HG03442 (cell line): ENCODE measurements at regions not wholly inside any gene's neighbourhood (a gene's known extent, or its start where the extent isn't known, plus 50 kb on each side); places are given as distances from the start of the nearest gene placed in this dataset.

ENCODE experiments used
- ATAC-seq: cut with Tn5 transposase; IDR thresholded peaks from one replicate; pipeline ENCODE4 v1.9.1; 2021; ENCODE audit warnings: mild to moderate bottlenecking, moderate library complexity; ENCODE audit not compliant: unreplicated experiment

DNA sequence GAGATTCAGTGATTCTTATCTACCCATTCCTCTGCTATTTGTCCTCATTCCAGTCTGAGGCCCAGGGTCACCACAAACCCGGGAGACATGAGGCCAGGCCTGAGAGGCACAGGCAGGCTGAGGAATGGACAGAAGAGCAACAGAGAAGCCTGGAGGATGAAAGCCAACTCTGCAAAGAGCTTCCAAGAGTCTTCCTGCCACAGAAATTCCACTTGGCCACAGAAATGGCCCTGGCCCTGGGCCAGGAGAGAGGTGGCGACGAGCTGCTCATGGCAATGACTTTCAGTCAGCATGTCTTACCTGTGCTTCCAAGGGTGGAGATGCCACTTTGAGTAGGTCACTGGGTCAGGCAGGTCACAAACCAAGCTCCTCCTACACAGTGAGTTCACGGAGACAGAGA lies 155.3 kb upstream of the PKDCC start:
- no peak for ATAC-seq

DNA sequence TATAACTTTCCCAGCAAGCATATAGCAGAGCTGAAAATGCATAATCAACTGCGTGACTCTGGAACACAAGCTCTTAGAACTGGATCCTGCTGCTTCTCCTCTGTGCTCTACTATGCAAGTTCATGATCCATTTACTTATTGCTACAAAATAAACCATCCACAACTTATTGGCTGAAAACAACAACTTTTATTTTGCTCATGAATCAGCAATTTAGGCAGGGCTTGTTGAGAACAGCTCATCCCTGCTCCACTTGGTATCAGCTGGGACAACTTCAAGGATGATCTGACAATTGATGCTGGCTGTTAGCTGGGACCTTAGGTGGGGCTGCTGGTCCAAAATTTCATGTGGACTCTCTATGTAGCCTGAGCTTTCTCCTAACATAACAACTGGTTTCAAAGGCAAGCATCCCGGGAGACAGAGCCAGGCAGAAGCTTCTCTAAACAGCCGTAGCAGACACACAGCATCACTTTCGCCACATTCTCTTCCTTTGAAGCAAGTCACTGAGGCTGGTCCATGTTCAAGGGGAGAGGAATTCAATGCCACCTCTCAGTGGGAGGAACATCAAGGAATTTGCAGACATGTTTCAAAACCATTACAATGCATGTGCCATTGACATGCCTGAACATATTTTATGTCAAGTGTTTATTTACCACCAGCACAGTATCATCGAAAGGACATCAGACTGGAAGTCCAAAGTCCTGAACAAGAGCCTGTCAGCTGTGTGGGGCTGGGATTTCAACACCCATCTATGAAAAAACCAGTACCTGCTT lies 153.1 kb upstream of the PKDCC start:
- no peak for ATAC-seq

DNA sequence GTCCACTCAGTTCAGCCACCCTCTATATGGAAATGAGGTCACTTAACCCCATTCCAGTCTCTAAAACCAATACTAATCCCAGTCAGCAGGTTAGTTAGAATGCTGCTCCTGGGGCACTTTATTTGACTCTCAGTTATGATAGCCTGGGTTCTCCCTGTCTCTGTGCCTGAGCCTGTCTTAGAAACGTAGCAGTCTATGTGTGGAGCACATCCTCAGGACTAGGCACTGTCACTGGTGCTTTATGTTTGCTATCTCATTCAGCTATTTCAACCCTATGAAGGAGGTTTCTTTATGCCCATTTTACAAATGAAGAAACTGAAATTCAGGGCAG lies 152.5 kb upstream of the PKDCC start:
- ATAC-seq, result no peak

DNA sequence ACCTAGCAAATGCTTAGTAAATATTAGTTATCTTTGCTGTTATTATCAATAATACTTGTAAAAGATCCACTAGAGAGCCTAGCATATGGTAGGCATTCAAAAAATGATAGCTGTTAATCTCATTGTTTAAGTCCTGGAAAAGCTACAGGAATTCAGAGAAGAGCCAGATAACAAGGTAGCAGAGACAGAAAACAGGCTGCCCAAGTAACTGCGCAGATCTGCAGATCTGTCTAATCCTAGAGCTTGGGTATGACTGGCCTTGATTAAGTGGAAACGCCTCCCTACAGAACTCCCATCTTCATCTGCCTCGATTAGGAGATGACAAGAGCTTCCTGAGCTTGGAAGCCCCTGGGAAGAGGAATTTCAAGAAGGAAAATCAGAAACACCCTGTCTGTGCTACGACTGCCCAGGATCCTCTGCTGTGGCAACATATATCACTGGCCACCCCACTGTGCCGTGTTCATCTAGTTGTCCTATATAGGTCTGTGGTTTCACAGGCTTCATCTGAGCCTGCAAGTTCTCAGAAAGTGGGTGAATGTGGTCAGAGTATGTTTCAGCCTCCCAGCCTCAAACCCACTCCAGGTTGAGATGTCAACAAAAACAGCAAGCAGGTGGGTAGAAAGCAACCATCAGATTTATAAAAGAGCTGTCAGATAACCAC lies 151.5 kb upstream of the PKDCC start:
- peak; percentile 98 for ATAC-seq

DNA sequence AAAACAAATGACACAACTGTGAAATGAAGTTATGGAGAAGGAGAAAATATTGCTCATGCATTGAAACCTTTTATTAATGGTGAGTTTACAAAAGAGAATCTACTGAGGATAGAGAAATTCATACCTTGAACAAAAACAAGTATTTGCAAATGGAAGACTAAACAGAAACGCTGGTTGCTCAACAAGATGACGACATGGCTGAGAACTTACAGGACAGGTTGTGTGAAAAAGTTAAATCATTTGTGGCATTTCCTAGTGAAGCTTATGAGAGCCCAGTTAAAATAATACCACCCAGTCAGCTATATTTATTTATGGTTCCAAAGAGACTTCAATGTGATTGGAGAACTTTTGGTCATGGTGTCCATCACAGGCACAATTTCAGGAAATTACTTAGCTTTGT lies 148.6 kb upstream of the PKDCC start:
- ATAC-seq, result no peak

DNA sequence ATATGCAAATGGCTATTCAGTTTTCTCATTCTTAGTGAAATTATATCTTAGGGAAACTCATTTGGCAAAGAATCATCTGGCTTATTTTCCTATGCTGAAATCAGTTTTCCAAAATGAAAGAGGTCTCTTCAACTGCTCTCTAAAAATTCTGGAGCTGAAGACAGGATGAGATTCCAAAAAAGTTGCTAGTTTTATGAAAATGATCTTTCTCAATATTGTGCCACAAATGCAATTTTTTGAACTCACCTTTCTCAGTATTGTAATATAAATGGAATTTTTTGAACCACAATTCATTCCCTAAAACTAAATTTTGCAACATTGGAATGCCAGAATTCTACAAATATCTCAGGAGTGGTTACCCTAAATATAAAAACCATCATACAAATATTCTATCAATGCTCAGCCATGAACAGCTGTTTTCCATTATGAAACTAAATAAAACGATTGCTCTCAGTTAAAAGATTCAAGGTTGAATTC lies 147.7 kb upstream of the PKDCC start:
- ATAC-seq, result no peak

DNA sequence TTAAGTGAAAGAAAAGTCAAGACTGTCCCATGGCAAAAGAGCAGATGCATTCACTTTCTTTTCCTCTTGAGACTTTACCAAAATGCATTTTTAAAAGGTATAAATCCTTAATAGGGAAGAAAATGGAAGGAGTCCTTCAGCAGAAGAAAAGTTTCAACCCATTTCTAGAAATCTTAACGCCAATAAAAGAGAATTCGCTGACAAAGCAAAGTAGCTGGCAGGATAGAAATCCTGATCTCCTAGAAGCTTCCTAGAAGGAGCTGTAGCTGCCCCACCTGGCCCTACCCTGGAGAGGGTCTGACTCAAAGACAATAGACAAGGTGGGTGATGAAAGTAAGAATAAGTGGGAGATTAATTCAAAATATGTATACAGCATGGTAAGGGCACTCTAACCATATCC lies 144.9 kb upstream of the PKDCC start:
- ATAC-seq, result no peak

DNA sequence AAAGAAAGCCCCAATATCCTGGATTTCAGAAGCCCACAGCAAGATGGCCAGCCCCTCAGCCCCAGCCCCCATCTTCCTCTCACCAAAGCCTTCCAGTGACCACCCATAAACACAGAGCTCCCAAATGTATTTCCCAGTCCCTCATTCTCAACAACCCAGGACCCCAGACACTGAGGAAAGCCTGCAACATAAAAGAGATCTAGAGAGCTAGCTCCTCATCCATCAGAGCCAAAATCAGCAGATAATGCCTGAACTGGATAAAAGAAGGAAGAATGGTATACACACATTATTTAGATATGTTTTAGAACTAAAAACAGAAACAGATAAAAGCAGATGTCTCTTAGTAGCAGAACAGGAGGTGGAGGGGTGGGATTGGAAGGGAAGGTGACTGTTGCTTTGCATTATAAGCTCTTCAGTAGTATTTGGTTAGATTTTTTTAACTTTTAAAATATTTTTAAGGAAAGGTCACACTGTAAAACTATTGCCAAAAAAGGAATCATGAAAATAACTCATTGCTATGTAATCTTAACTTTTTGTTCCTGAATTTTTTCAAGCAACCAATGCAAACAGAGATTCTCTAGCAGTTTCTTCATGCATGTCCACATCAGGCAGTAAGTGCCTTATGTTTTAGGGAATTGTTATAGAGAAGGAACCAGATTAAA lies 144.2 kb upstream of the PKDCC start:
- no peak for ATAC-seq

DNA sequence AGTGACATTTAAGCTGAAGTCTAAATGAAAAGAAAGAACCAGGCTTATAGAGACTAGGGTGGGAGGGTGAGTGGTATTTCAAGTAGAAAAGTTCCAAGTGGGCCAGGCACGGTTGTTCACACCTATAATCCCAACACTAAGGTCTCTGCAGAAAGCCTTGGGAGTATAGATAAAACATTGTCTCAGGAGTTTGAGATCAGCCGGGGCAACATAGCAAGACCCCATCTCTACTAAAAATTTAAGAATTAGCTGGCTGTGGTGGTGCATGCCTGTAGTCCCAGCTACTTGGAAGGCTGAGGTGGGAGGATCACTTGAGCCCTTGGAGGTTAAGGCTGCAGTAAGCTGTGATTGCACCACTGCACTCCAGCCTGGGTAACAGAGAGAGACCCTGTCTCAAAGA lies 143.4 kb upstream of the PKDCC start:
- no peak for ATAC-seq

DNA sequence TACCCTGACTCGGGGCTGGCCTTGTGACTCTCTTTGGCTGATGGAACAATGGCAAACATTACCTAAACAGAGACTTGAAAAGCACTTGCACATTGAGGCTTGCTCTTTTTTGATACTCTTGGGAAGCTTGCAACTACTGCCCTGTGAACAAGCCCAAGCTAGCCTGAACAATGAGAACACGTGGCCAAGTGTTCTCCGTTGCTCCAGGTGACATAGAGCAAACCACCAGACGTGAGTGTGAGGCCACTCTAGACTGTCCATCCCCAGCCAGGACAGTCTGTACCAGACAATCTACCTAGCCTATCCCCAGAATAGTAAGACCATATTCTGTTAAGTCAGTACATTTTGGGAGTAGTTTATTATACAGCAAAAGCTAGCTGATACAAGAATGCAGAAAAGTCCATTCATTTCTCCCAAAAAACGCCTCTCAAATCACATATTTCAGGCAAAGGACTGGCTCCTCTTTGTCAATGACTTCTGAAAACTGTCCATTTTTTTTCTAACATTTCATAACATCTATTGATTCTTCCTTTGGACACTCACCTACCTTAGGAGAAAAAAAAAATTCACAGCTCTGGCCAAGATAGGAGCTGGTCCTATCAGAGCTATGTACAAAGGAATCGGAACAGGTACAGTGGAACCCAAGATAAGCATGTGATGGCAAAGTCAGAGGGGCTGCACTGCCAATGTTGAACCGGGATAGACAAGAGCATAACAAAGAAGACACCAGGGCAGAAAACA lies 142.1 kb upstream of the PKDCC start:
- ATAC-seq, result no peak

DNA sequence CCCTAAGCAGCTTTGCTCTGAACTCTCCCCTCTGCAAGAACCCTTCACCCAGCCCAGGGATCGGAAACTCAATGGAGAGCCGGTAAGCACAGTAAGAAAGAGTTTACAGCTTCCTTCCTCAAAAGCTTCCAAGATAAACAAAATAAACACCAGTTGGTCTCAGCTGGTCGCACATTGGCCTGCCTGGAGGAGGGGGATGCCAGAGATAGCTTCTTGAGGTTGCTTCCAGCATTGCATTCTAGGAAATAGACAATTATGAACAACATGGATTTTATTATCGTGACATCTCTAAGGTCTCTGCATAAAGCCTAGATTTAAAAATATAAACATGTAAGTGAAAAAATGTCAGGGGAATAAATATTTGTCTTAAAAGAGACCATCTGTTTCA lies 141.5 kb upstream of the PKDCC start:
- ATAC-seq, result no peak

DNA sequence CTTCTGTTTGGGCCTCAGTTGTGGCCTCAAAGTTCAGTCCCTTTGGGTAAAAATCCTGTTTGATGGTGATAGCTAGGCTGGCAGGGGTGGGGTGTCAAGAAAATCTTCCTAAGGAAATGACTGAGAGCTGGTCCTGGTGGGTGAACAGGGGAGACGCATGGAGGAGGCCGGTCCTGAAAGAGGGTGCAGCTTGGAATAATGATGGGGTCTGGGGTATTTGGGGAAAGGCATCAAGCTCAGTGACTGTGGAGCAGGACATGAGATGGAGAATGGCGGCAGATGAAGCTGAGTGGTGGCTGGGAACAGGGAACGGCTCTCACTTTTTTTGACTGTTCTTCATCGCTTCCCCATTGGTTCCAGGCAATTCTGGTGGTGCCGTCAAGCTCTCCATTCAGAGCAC lies 140.7 kb upstream of the PKDCC start:
- no peak for ATAC-seq

DNA sequence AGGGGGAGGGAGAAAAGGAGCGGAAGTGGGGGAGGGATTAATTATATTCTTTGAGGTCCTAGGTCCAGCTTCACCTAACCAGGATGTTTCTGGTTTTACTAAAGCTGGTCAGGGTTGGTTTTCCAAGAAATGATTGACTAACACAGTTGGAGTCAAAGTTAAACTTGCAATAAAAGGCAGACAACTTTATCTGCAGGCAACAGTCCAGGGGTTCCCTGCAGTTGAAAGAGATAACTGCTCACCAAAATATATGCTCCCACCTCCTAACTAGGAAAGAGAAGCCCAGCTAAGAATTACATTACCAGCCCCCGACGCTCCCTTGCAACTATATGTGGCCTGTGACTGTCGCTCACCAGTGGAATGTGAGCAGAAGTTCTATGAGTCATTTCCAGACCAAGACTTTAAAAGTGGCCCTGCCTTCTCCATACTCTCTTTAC lies 140.0 kb upstream of the PKDCC start:
- no peak for ATAC-seq

DNA sequence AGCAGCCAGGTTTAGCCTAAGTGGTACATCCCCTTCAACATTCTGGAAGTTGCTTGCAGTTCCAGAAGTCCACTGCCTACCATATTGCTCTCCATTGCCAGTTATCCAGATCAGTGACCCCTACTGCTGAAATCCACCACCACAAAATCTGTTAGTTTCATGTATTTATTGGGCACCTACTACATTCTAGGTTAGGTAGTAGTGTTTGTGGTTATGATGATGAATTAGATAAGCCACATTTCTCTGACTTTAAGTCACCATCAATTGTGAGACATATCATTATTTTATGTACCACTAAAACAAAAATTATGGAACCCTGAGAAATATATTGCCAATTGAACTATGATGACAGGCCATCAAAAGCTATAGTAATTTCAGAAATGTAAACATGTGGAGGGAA lies 139.5 kb upstream of the PKDCC start:
- ATAC-seq, result no peak

DNA sequence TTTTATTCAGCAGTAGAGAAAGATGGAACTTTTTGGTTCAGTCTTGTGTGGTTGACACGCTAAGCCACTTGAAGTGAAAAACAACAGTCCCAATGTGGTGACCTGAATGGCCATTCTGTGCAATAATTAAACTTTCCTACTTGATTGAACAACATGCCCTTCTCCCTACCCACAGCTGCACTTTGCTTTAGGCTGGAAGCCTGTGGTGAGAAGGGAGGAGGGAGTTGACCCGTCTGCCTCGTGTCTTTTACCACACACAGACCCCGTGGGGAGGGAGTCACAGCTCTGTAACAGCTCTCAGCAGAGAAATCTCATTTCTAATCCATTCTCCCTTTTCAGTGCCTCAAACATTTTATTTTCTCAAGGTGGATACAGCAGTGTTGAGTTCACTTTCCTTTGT lies 138.2 kb upstream of the PKDCC start:
- no peak for ATAC-seq

DNA sequence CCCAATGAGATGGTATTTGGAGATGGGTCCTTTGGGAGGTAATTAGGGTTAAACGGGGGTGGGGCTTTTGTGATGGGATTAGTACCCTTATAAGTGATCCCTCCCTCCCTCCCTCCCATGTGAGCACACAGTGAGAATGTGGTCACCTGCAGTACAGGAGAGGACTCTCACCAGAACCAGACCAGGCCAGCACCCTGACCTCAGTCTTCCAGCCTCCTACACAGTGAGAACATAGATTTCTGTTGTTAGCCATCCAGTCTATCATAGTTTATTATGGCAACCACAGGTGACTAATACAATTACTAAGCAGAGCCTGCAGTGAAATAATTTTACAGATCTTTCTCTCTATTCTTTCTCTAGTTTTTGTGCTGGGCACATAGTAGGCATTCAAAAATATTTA lies 137.7 kb upstream of the PKDCC start:
- ATAC-seq, result no peak

DNA sequence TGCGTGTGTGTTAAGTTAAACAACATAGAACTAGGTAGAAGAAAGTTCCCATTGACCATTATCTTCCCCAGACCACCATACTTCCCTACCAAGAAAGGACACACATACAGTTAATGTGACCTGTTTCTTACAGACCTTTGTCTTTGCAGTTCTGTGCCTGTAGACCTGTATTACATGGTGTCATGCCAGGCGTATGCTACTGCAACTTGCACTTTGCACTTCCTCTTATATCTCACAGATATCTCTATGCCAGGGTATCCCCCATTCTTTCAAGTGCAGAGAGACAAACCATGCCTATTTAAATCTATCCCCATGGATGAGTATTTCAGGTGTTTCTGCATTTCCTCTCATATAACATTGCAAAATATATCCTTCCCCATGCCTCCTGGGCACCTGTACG lies 136.8 kb upstream of the PKDCC start:
- ATAC-seq, result no peak

DNA sequence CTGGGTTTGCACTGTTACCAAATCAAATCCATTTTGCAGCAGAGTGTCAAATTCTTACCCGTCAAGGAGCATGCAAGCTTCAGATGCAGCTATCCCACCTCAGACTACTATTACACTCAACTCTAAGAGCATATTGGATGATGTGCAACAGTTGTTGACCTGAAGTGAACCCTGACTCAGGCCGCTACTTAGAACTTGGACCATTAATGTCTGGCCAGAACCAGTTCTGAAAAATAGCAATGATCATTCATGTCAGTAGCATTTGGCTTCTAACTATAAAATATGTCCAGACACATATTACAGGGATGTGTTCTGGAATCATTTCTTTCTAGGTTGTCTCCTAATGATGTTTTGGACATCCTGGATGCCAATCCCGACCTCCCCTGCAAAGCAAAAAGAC lies 135.5 kb upstream of the PKDCC start:
- no peak for ATAC-seq

DNA sequence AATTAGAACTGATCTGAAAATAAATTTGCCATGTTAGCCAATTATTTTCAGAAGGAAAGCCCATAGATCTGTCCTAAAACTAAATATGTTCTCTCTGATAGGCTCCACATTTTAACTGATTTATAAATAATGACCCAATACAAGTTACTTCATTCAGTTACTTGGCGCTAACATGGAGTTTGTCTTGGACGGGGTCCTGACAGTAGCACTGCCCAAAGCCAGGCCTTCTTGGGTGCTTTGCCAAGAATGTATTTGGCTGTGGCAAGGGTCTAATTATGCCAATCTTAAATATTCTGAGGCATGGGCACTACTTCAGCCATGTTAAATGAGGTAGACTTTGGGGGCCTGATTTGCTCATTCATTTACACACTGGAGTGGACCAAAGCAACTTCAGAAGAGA lies 135.0 kb upstream of the PKDCC start:
- ATAC-seq, result no peak

DNA sequence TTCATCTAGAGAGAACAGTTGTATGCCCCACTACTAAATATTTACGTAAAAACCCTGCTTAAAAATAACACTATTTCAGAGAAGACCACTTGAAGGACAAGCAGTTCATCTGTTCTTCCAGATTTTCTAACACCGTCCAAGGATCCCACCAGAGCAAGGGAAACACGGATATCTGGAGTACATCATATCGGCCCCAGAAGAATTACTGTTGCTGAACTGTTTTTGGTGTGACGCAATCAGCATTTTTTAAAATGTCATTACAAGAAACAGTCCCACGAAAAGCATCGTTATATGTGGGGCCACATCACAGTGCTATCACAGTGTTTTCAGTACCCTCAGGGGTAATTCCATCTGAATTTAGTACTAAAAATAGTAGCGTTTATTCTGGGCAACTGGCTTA lies 134.5 kb upstream of the PKDCC start:
- no peak for ATAC-seq

DNA sequence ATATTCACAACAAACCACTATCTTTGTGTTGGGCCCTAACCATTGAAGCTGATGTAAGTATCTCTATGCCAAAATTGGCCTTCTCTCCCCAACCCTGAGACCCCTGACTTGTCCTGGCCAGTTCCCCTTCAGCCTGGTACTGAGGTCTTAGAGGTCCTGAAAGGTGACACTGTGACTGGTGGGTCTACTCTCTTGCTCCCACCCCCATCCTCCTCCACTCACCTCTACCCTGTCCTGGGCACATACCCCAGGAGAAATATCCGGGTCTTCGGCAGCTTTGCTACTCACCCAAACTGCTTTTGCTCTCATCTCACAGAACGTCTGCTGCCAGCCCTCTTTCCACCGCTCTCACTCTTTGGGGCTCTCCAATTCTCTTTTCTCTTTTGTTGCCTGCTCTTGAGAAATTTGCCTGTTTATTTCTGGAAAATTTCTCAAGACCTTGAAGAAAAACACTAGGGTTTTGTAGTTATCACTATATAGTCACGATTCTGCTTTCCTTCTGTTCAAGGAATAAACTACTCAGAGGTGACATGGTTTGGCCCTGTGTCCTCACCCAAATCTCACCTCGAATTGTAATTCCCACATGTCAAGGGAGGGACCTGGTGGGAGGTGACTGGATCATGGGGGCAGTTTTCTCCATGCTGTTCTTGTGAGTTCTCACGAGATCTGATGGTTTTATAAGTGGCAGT lies 133.8 kb upstream of the PKDCC start:
- ATAC-seq, result no peak
